Calu3 (cell line): ENCODE measurements at regions not wholly inside any gene's neighbourhood (a gene's known extent, or its start where the extent isn't known, plus 50 kb on each side); places are given as distances from the start of the nearest gene placed in this dataset.

Experiments used
- BruUV-seq: library from RNA; stranded (reverse); fragments of 400-500 nt; replicated peaks from 2 replicates; lab custom pipeline; 2021; lab: Mats Ljungman, UMichigan
- CTCF ChIA-PET: fragments of 300-600 bp; sonication (Branson Sonifier 250); formaldehyde crosslinking; loops from one replicate; lab custom pipeline; 2022; ENCODE audit warnings: antibody characterized with exemption; lab: Charles Lee
- DNase-seq: peaks from one replicate; pipeline ENCODE4 v3.0.0; 2022
- H3K27ac Mint-ChIP-seq: one replicate; pipeline ENCODE4 v1.8.0; 2022; ENCODE audit warnings: mixed read lengths; ENCODE audit not compliant: unreplicated experiment
- H3K27me3 Mint-ChIP-seq: one replicate; pipeline ENCODE4 v1.8.0; 2022; ENCODE audit warnings: mixed read lengths; ENCODE audit not compliant: unreplicated experiment
- H3K36me3 Mint-ChIP-seq: one replicate; pipeline ENCODE4 v1.8.0; 2022; ENCODE audit warnings: mild to moderate bottlenecking, moderate library complexity, mixed read lengths; ENCODE audit not compliant: insufficient read depth, unreplicated experiment
- H3K4me1 Mint-ChIP-seq: one replicate; pipeline ENCODE4 v1.8.0; 2022; ENCODE audit warnings: mild to moderate bottlenecking, low read depth, mixed read lengths; ENCODE audit not compliant: unreplicated experiment
- H3K4me3 Mint-ChIP-seq: one replicate; pipeline ENCODE4 v1.8.0; 2022; ENCODE audit warnings: mild to moderate bottlenecking, low read depth, moderate library complexity, mixed read lengths; ENCODE audit not compliant: unreplicated experiment
- H3K9me3 Mint-ChIP-seq: one replicate; pipeline ENCODE4 v1.8.0; 2022; ENCODE audit warnings: low read depth, mixed read lengths; ENCODE audit not compliant: unreplicated experiment
- intact Hi-C: fragments of 100-400 bp; cut with micrococcal nuclease; formaldehyde crosslinking; loops from one replicate; pipeline ENCODE4 v1.10.0; 2022; ENCODE audit not compliant: unreplicated experiment
- TF ChIP-seq, protein P1 (sequence below): fragments of 200-600 bp; IDR thresholded peaks from one replicate; pipeline ENCODE4 v1.8.0; 2022; ENCODE audit warnings: antibody characterized with exemption; ENCODE audit not compliant: unreplicated experiment

DNA sequence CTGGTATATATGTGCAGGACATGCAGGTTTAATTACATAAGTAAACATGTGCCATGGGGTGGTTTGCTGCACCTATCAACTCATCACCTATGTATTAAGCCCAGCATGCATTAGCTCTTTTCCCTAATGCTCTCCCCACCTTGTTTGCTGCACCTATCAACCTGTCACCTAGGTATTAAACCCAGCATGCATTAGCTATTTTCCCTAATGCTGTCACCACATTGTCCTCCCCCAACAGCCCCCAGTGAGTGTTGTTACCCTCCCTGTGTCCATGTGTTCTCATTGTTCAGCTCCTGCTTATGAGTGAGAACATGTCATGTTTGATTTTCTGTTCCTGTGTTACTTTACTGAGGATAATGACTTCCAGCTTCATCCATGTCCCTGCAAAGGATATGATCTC, 300.5 kb downstream of the ANKRD7 start:
- CTCF ChIA-PET, result no interaction called here
- intact Hi-C loops, result no loop called here
- Mint-ChIP-seq H3K27me3 (no peaks in the 10 kb centered on the region), H3K27ac (no peak overlapping the region), H3K4me1 (no peaks in the 10 kb centered on the region), H3K9me3 (no peaks in the 10 kb centered on the region), H3K36me3 (no peaks in the 10 kb centered on the region), H3K4me3 (no peak overlapping the region)
- no TSS peak for BruUV-seq
- DNase-seq, result no peak
- TF ChIP-seq, protein P1, sequence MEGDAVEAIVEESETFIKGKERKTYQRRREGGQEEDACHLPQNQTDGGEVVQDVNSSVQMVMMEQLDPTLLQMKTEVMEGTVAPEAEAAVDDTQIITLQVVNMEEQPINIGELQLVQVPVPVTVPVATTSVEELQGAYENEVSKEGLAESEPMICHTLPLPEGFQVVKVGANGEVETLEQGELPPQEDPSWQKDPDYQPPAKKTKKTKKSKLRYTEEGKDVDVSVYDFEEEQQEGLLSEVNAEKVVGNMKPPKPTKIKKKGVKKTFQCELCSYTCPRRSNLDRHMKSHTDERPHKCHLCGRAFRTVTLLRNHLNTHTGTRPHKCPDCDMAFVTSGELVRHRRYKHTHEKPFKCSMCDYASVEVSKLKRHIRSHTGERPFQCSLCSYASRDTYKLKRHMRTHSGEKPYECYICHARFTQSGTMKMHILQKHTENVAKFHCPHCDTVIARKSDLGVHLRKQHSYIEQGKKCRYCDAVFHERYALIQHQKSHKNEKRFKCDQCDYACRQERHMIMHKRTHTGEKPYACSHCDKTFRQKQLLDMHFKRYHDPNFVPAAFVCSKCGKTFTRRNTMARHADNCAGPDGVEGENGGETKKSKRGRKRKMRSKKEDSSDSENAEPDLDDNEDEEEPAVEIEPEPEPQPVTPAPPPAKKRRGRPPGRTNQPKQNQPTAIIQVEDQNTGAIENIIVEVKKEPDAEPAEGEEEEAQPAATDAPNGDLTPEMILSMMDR, result no peak

DNA sequence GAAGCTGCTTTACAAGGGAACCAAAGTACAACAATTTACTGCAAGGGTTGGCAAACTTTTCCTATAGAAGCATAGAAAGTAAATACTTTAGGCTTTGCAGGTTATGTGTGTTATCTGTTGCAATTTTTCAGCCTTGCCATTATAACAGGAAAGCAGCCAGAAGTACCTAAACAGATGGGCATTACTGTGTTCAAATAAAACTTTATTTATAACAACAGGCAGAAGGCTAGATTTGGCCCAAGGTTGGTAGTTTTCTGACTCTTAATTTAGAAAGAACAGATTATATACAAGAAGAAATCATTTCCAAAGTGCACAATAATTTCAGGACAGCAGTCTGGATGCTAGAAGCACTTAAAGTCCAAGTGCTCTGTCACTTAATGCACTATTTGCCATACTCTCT, 307.1 kb downstream of the ANKRD7 start:
- TF ChIP-seq, protein P1, result no peak
- H3K27me3 Mint-ChIP-seq, result no peaks in the 10 kb centered on the region
- intact Hi-C loops, result no loop called here
- CTCF ChIA-PET, result no interaction called here
- no peaks in the 10 kb centered on the region for H3K4me1 Mint-ChIP-seq
- H3K36me3 Mint-ChIP-seq, result no peaks in the 10 kb centered on the region
- no peak for DNase-seq
- H3K27ac Mint-ChIP-seq, result no peak overlapping the region
- no peaks in the 10 kb centered on the region for H3K9me3 Mint-ChIP-seq
- H3K4me3 Mint-ChIP-seq, result no peak overlapping the region
- no TSS peak for BruUV-seq

DNA sequence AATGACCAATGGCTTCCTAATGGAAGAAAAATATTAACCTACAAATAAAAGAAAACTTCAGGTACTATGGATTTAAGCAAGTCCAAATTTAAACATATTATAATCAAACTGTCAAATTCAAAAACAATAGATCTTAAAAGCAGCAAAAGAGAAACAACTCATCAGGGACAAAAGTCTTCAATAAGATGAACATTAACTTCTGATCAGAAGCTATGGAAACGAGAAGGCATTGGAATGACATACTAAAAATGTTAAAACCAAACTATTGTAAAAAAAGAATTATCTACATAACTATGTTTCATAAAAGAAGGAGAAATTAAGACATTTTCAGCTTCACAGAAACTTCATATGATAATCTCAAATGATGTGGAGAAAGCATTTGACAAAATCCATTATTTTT, 334.7 kb downstream of the ANKRD7 start:
- intact Hi-C loops, result no loop called here
- TF ChIP-seq, protein P1, result no peak
- H3K27me3 Mint-ChIP-seq, result no peaks in the 10 kb centered on the region
- no peak for DNase-seq
- H3K27ac Mint-ChIP-seq, result no peak overlapping the region
- H3K4me1 Mint-ChIP-seq, result no peaks in the 10 kb centered on the region
- no peak overlapping the region for H3K4me3 Mint-ChIP-seq
- CTCF ChIA-PET, result no interaction called here
- no TSS peak for BruUV-seq
- no peaks in the 10 kb centered on the region for H3K36me3 Mint-ChIP-seq
- no peaks in the 10 kb centered on the region for H3K9me3 Mint-ChIP-seq

DNA sequence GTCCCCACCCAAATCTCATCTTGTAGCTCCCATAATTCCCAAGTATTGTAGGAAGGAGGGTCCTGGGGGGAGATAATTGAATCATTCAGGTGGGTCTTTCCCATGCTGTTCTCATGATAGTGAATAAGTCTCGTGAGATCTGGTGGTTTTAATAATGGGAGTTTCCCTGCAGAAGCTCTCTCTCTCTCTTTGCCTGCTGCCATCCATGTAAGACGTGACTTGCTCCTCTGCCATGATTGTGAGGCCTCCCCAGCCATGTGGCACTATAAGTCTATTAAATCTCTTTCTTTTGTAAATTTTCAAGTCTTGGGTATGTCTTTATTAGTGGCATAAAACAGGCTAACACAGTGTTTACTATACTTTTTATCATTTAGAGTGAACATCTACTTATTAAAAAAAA, 338.8 kb downstream of the ANKRD7 start:
- Mint-ChIP-seq H3K27ac (no peak overlapping the region), H3K4me3 (no peak overlapping the region), H3K9me3 (no peaks in the 10 kb centered on the region), H3K36me3 (no peaks in the 10 kb centered on the region), H3K4me1 (no peaks in the 10 kb centered on the region), H3K27me3 (no peaks in the 10 kb centered on the region)
- no TSS peak for BruUV-seq
- no peak for DNase-seq
- intact Hi-C loops, result no loop called here
- CTCF ChIA-PET, result interaction anchor here (0.7 kb wide), 2 partner anchors 16 to 177 kb away, joined by 3 to 6 read pairs; no protein-coding TSS in a partner anchor
- TF ChIP-seq, protein P1, result no peak
